ENCODE measurements at regions not wholly inside any gene's neighbourhood (a gene's known extent, or its start where the extent isn't known, plus 50 kb on each side); places are given as distances from the start of the nearest gene placed in this dataset.

DNA sequence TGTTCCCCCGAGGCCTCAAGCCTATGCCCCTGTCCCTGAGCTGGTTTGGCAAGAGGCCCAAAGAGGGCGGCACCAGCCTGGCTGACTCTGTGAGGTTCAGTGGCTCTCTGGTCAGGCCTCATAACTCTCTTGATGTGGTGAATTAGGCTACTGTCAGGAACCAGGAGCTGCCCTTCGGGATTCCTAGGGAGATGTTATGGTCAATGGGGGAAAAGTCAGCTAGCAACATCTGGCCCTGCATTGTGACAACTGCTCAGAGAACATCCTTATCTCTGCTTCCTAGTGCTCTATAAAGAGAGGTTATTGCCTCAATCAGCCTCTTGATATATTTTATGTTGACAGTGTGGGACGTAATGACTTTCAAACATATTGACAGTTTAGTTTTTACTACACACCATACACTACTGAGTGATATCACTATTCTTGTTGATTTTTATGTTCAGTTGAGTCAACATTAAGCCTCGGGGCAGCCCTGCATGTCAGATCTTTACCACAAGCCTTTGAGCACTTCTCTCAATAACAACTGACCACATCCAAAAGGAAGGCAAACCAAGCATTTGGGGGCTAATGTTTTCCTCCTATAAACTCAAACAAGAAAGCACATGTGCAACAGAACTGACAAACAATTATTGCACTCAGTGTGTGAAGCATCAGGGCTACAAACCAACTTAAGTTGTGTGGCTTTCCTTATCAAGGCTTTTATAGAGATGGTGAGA lies 448.3 kb upstream of the SLC14A2 start:
- H3K9me3 ChIP-seq = no peaks in the 10 kb centered on the region
- peak in 1 of 2 donors; percentile 13 for DNase-seq
- in situ Hi-C loops (cut with MboI; ENCODE audit: low sequenced_read_pairs in 4 of 4) (no loop called here), intact Hi-C loops (cut with DNase I; ENCODE audit: low total_unique reads) (no loop called here)
- no peaks in the 10 kb centered on the region for H3K36me3 ChIP-seq
- H3K27ac ChIP-seq = peak overlapping the region in 2 of 4 donors; percentile 66 to 76
- H3K27me3 ChIP-seq = no peaks in the 10 kb centered on the region
- no peak overlapping the region for H3K4me3 ChIP-seq
- H3K4me1 ChIP-seq = peaks cover 7 to 31% of the 10 kb centered on the region in 2 donors
- peak in 1 of 2 donors; percentile 9 for ATAC-seq
- TF ChIP-seq POLR2A (IDR thresholded peaks at IDR 0.05) = no peak
- TF ChIP-seq, protein P1, sequence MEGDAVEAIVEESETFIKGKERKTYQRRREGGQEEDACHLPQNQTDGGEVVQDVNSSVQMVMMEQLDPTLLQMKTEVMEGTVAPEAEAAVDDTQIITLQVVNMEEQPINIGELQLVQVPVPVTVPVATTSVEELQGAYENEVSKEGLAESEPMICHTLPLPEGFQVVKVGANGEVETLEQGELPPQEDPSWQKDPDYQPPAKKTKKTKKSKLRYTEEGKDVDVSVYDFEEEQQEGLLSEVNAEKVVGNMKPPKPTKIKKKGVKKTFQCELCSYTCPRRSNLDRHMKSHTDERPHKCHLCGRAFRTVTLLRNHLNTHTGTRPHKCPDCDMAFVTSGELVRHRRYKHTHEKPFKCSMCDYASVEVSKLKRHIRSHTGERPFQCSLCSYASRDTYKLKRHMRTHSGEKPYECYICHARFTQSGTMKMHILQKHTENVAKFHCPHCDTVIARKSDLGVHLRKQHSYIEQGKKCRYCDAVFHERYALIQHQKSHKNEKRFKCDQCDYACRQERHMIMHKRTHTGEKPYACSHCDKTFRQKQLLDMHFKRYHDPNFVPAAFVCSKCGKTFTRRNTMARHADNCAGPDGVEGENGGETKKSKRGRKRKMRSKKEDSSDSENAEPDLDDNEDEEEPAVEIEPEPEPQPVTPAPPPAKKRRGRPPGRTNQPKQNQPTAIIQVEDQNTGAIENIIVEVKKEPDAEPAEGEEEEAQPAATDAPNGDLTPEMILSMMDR (IDR thresholded peaks at IDR 0.05 in 4 of 5, conservative IDR thresholded peaks at IDR 0.05 in 1 of 5) = no peak

DNA sequence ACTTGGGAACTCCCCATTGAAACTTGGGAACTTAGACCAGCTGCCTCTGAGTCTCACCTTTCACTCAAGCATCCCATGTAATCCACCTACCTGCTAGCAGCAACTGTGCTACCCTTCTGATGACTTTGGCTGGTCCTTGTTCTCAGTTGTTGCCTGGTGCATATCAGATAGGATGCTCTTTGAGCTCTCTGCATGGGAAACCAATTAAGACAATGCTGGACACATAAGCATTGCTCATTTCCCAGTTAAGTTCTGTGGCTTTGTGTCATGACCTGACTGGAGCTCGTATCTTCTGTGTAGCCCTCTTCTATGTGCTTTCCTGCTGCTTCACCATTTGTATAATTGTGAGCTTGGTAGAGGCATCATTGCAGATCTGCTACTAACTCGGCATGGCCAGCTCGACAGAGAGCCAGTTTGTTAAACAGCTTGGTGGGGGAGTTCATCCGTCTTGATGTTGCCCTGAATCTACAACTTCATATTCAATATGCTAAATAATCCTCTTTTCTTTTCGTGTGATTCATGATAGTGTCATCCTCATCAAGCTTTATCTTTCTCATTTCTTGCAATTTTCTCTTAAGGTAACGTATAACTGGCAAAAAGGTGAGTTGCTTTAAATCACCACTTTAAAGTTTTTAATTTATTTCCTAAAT lies 447.5 kb upstream of the SLC14A2 start:
- Histone ChIP-seq H3K4me3 (no peak overlapping the region), H3K36me3 (no peaks in the 10 kb centered on the region), H3K27ac (no peak overlapping the region), H3K9me3 (no peaks in the 10 kb centered on the region), H3K27me3 (no peaks in the 10 kb centered on the region), H3K4me1 (peaks cover 7 to 33% of the 10 kb centered on the region in 2 donors)
- in situ Hi-C loops (cut with MboI; ENCODE audit: low sequenced_read_pairs in 4 of 4) (no loop called here), intact Hi-C loops (cut with DNase I; ENCODE audit: low total_unique reads) (no loop called here)
- DNase-seq = no peak
- TF ChIP-seq, protein P1 (IDR thresholded peaks at IDR 0.05 in 4 of 5, conservative IDR thresholded peaks at IDR 0.05 in 1 of 5) = no peak
- no peak for TF ChIP-seq POLR2A (IDR thresholded peaks at IDR 0.05)
- no peak for ATAC-seq

DNA sequence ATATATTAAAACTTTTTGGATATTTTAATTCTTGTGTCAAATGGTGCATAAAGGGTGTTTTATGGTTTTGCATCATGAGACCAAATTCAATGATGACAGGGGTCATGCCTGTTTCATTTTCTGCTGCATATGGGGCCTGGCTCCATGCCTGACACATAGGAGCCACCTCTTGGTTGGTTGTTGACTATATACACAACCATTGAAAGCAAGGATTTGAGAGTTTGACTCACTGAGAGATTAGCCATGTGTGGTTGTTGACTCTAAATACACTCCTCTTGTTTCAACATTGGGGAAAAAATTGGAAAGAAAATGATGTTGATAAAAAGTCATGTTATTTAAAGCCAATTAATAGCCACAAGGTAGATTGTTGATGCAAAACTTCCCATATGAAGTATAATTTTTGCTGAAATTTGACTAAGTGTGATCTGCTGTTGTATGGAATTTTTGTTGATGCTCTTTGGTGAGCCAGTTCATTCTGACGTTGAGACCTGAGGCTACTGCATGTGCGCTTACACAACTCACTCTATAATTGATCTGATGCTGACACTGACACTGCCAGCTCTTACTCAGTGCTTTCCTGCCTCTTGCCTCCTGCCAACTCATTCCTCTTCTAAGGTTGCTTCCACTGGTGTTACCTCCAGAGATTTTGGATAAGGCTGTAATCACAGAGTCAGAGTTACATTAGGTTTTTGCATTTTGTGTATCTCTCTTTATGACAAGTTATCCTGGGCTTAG lies 446.2 kb upstream of the SLC14A2 start:
- Histone ChIP-seq H3K27ac (peak overlapping the region; percentile 20 to 53 (median 52)), H3K4me1 (peaks cover 11 to 43% of the 10 kb centered on the region in 2 donors), H3K27me3 (no peaks in the 10 kb centered on the region), H3K9me3 (no peaks in the 10 kb centered on the region), H3K36me3 (no peaks in the 10 kb centered on the region), H3K4me3 (no peak overlapping the region)
- in situ Hi-C loops (cut with MboI; ENCODE audit: low sequenced_read_pairs in 4 of 4) = no loop called here
- ATAC-seq (peak; percentile 24 to 30), DNase-seq (peak in 1 of 2 donors; percentile 14)
- TF ChIP-seq, protein P1 (IDR thresholded peaks at IDR 0.05 in 4 of 5, conservative IDR thresholded peaks at IDR 0.05 in 1 of 5) = no peak
- no peak for TF ChIP-seq POLR2A (IDR thresholded peaks at IDR 0.05)
- intact Hi-C loops (cut with DNase I; ENCODE audit: low total_unique reads) = no loop called here

DNA sequence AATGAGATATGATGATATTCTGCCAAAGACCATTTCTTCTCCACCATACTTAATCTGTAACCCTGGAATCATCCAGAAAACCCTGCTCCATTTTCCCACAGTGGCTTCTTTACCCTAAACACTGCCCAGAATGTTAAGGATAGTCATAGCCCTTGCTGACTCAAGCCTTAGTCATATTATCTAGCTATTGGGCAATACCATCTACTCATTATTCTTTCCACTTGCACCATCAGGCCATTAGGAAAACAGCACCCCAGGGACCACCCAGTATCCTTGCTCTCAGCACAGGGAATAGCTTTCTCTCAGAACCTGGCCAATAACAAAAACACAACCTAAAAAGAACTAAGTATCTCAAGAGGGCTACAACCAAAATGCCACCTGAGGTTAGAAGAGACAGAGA lies 445.7 kb upstream of the SLC14A2 start:
- DNase-seq (peak; percentile 44 to 61), ATAC-seq (peak; percentile 45 to 77)
- peak overlapping the region; percentile 20 to 53 (median 52) for H3K27ac ChIP-seq
- no peaks in the 10 kb centered on the region for H3K9me3 ChIP-seq
- TF ChIP-seq, protein P1 (IDR thresholded peaks at IDR 0.05 in 4 of 5, conservative IDR thresholded peaks at IDR 0.05 in 1 of 5) = no peak
- no peak for TF ChIP-seq POLR2A (IDR thresholded peaks at IDR 0.05)
- no peaks in the 10 kb centered on the region for H3K27me3 ChIP-seq
- intact Hi-C loops (cut with DNase I; ENCODE audit: low total_unique reads) (no loop called here), in situ Hi-C loops (cut with MboI; ENCODE audit: low sequenced_read_pairs in 4 of 4) (no loop called here)
- H3K4me1 ChIP-seq = peaks cover 16 to 49% of the 10 kb centered on the region in 2 donors
- H3K36me3 ChIP-seq = no peaks in the 10 kb centered on the region
- no peak overlapping the region for H3K4me3 ChIP-seq
